GM23338 (cell line): ENCODE measurements at regions not wholly inside any gene's neighbourhood (a gene's known extent, or its start where the extent isn't known, plus 50 kb on each side); places are given as distances from the start of the nearest gene placed in this dataset.

Source experiments
- ATAC-seq: fragments of 200-7000 bp; cut with Tn5 transposase; 3 replicates; pipeline ENCODE4 v1.9.1; 2020
- DNase-seq: peaks from one replicate; pipeline ENCODE4 v3.0.0-alpha.2; 2015; ENCODE audit warnings: low spot score
- H2AFZ ChIP-seq: fragments of 200-600 bp; sonication (generic); 2 replicates; pipeline ENCODE4 v1.8.0; 2016; ENCODE audit warnings: antibody characterized with exemption, mild to moderate bottlenecking, moderate library complexity
- H3F3A ChIP-seq: fragments of 200-600 bp; sonication (generic); replicated peaks from 2 replicates; pipeline ENCODE4 v1.8.0; 2017; ENCODE audit warnings: antibody characterized with exemption, mixed run types, low read depth
- H3K27ac ChIP-seq: fragments of 200-600 bp; sonication (generic); 2 replicates; pipeline ENCODE4 v1.6.1; 2016; ENCODE audit warnings: low read depth
- H3K27me3 ChIP-seq: fragments of 200-600 bp; sonication (generic); 2 replicates; pipeline ENCODE4 v1.8.0; 2016; ENCODE audit warnings: mild to moderate bottlenecking, mixed run types, moderate library complexity; ENCODE audit not compliant: insufficient read depth
- H3K36me3 ChIP-seq: fragments of 200-600 bp; sonication (generic); 2 replicates; pipeline ENCODE4 v1.8.0; 2016; ENCODE audit warnings: mild to moderate bottlenecking; ENCODE audit not compliant: insufficient read depth
- H3K4me1 ChIP-seq: fragments of 200-600 bp; sonication (generic); 2 replicates; pipeline ENCODE4 v1.8.0; 2016; ENCODE audit warnings: mild to moderate bottlenecking, moderate library complexity; ENCODE audit not compliant: insufficient read depth
- H3K4me2 ChIP-seq: fragments of 200-600 bp; sonication (generic); 2 replicates; pipeline ENCODE4 v1.7.1; 2017; ENCODE audit warnings: mixed run types
- H3K4me3 ChIP-seq: fragments of 200-600 bp; sonication (generic); 2 replicates; pipeline ENCODE4 v1.6.1; 2016; ENCODE audit warnings: mixed run types
- H3K79me2 ChIP-seq: fragments of 200-600 bp; sonication (generic); replicated peaks from 2 replicates; pipeline ENCODE4 v1.8.0; 2017; ENCODE audit warnings: mild to moderate bottlenecking; ENCODE audit not compliant: insufficient read depth
- H3K9me2 ChIP-seq: fragments of 200-600 bp; sonication (generic); 2 replicates; pipeline ENCODE4 v1.8.0; 2017; ENCODE audit not compliant: insufficient read depth
- H4K20me1 ChIP-seq: fragments of 200-600 bp; sonication (generic); replicated peaks from 2 replicates; pipeline ENCODE4 v1.8.0; 2017; ENCODE audit warnings: mild to moderate bottlenecking; ENCODE audit not compliant: insufficient read depth
- H3K27ac Mint-ChIP-seq: 2 replicates; pipeline ENCODE4 v1.8.0; 2020; ENCODE audit warnings: inconsistent platforms, mild to moderate bottlenecking, moderate library complexity, mixed read lengths
- H3K27me3 Mint-ChIP-seq: 3 replicates; pipeline ENCODE4 v1.8.0; 2022; ENCODE audit warnings: low read depth, mild to moderate bottlenecking, moderate library complexity, mixed read lengths, inconsistent platforms; ENCODE audit not compliant: insufficient read depth, poor library complexity
- H3K36me3 Mint-ChIP-seq: 3 replicates; pipeline ENCODE4 v1.8.0; 2021; ENCODE audit warnings: low read depth, mild to moderate bottlenecking, inconsistent platforms, moderate library complexity, mixed read lengths
- H3K4me1 Mint-ChIP-seq: 3 replicates; pipeline ENCODE4 v1.8.0; 2020; ENCODE audit warnings: mild to moderate bottlenecking, inconsistent platforms, mixed read lengths
- H3K4me3 Mint-ChIP-seq: 3 replicates; pipeline ENCODE4 v1.8.0; 2021; ENCODE audit warnings: moderate library complexity, mild to moderate bottlenecking, inconsistent platforms, mixed read lengths
- H3K9me3 Mint-ChIP-seq: 3 replicates; pipeline ENCODE4 v1.8.0; 2020; ENCODE audit warnings: moderate library complexity, mild to moderate bottlenecking, inconsistent platforms, mixed read lengths
- CTCF ChIP-seq, 2 experiments: fragments of 200-600 bp in 1 of 2; sonication (generic) in 1 of 2; conservative IDR thresholded peaks; 2 replicates each; pipeline versions ENCODE4 v1.5.1 to v1.6.1; 2016 to 2017; ENCODE audit warnings: antibody characterized with exemption in 2 of 2, low read depth in 2 of 2, mild to moderate bottlenecking in 2 of 2, moderate library complexity in 1 of 2
- ETS1 ChIP-seq: IDR thresholded peaks from 2 replicates; pipeline ENCODE4 v1.6.1; 2016; ENCODE audit warnings: antibody characterized with exemption
- EZH2 ChIP-seq: fragments of 200-600 bp; sonication (generic); IDR thresholded peaks from one replicate; pipeline ENCODE4 v1.8.0; 2017; ENCODE audit warnings: antibody characterized with exemption, mild to moderate bottlenecking, low read depth; ENCODE audit not compliant: unreplicated experiment
- JUNB ChIP-seq: IDR thresholded peaks from one replicate; pipeline ENCODE4 v1.6.1; 2016; ENCODE audit warnings: antibody characterized with exemption; ENCODE audit not compliant: unreplicated experiment
- NANOG ChIP-seq: IDR thresholded peaks from 2 replicates; pipeline ENCODE4 v1.6.1; 2016; ENCODE audit warnings: antibody characterized with exemption, borderline replicate concordance
- POLR2AphosphoS5 ChIP-seq: IDR thresholded peaks from 2 replicates; pipeline ENCODE4 v1.6.1; 2016; ENCODE audit warnings: antibody characterized with exemption, low read depth
- REST ChIP-seq: IDR thresholded peaks from one replicate; pipeline ENCODE4 v1.6.1; 2018; ENCODE audit warnings: antibody characterized with exemption; ENCODE audit not compliant: unreplicated experiment
- STAT1 ChIP-seq: IDR thresholded peaks from one replicate; pipeline ENCODE4 v1.6.1; 2016; ENCODE audit warnings: antibody characterized with exemption; ENCODE audit not compliant: unreplicated experiment
- ZNF114 ChIP-seq: fragments of 250-450 bp; sonication (Bioruptor Pico); IDR thresholded peaks from 2 replicates; pipeline ENCODE4 v1.5.0; 2020; ENCODE audit warnings: mild to moderate bottlenecking, moderate library complexity
- ZNF331 ChIP-seq: fragments of 250-450 bp; sonication (Bioruptor Pico); IDR thresholded peaks from 2 replicates; pipeline ENCODE4 v1.5.0; 2020; ENCODE audit warnings: low read depth, mild to moderate bottlenecking, moderate library complexity
- ZNF462 ChIP-seq: fragments of 250-450 bp; sonication (Bioruptor Pico); IDR thresholded peaks from 2 replicates; pipeline ENCODE4 v1.5.0; 2020; ENCODE audit warnings: mild to moderate bottlenecking, moderate library complexity

- Mint-ChIP-seq H3K36me3 (no peaks in the 10 kb centered on the region), H3K4me1 (no peaks in the 10 kb centered on the region; the same call in 2 of the 3 replicates), H3K9me3 (no peaks in the 10 kb centered on the region), H3K4me3 (no peak overlapping the region), H3K27ac (no peak overlapping the region), H3K27me3 (peaks cover 3% of the 10 kb centered on the region)
- Histone ChIP-seq H3K4me2 (no peak overlapping the region), H3K4me1 (no peaks in the 10 kb centered on the region), H3K4me3 (no peak overlapping the region), H2AFZ (no peak overlapping the region), H3K36me3 (no peaks in the 10 kb centered on the region), H4K20me1 (no peaks in the 10 kb centered on the region), H3K27me3 (no peaks in the 10 kb centered on the region), H3K9me2 (0 out of 2 replicates have a peak, but pooled peaks cover 1% of the 10 kb centered on the region), H3K27ac (no peak overlapping the region), H3K79me2 (no peaks in the 10 kb centered on the region), H3F3A (no peaks in the 10 kb centered on the region)
- DNase-seq (peak; percentile 3), ATAC-seq (peak; percentile 46; the same call in 2 of the 3 replicates)
- TF ChIP-seq ZNF462 (CRISPR knock-in tag) = no peak
- TF ChIP-seq STAT1 = no peak
- TF ChIP-seq REST = no peak
- no peak for TF ChIP-seq POLR2AphosphoS5
- no peak for TF ChIP-seq ZNF114 (CRISPR knock-in tag)
- no peak for TF ChIP-seq EZH2
- no peak for TF ChIP-seq CTCF (conservative IDR thresholded peaks at IDR 0.05; ENCODE audit: low read depth in 2 of 2)
- no peak for TF ChIP-seq NANOG
- TF ChIP-seq ETS1 = no peak
- no peak for TF ChIP-seq ZNF331 (CRISPR knock-in tag)
- TF ChIP-seq JUNB = no peak
Measured at GRCh38 chr18:2281523-2282199, 289.6 kb downstream of the METTL4 start.
